Esophagus squamous epithelium (tissue), 5 donors: ENCODE measurements at regions not wholly inside any gene's neighbourhood (a gene's known extent, or its start where the extent isn't known, plus 50 kb on each side); places are given as distances from the start of the nearest gene placed in this dataset.
"Not testable (repeated sequence)": the region's sequence is repeated elsewhere in the genome, so short reads cannot be mapped to it uniquely, and the experiment has no call there.

Experiments
- DNase-seq: peaks from one replicate; lab custom pipeline; 2025; lab: John Stamatoyannopoulos, UW
- H3K27ac ChIP-seq, 4 donors: fragments of 200-600 bp; sonication (generic); one replicate each; pipeline ENCODE4 v1.5.1; 2016 to 2019; ENCODE audit warnings: mild to moderate bottlenecking in 1 of 4
- H3K27me3 ChIP-seq, 4 donors: fragments of 200-600 bp; sonication (generic); 1 replicate in 3 of 4; 2 replicates in 1 of 4; pipeline versions ENCODE4 v1.5.1 to v1.6.0; 2017 to 2021; ENCODE audit warnings: antibody characterized with exemption in 1 of 4
- H3K36me3 ChIP-seq, 3 donors: fragments of 200-600 bp; sonication (generic); one replicate each; pipeline ENCODE4 v1.5.1; 2016 to 2019
- H3K4me1 ChIP-seq, 3 donors: fragments of 200-600 bp; sonication (generic); one replicate each; pipeline ENCODE4 v1.5.1; 2017 to 2019
- H3K4me3 ChIP-seq, 4 donors: fragments of 200-600 bp; sonication (generic); 1 replicate in 3 of 4; 2 replicates in 1 of 4; pipeline ENCODE4 v1.5.1; 2016 to 2019; ENCODE audit warnings: mild to moderate bottlenecking in 2 of 4, moderate library complexity in 1 of 4
- H3K9me3 ChIP-seq, 3 donors: fragments of 200-600 bp; sonication (generic); one replicate each; pipeline ENCODE4 v1.5.1; 2016 to 2019
- CTCF ChIP-seq, 6 experiments: fragments of 450-650 bp in 4 of 6; fragments of 200-600 bp in 2 of 6; sonication (generic) in 2 of 6; IDR thresholded peaks; one replicate each; pipeline ENCODE4 v1.5.1; 2016 to 2019; ENCODE audit warnings: antibody characterized with exemption in 6 of 6, mild to moderate bottlenecking in 4 of 6, moderate library complexity in 4 of 6
- POLR2A ChIP-seq, 4 donors: fragments of 450-650 bp; IDR thresholded peaks; one replicate each; pipeline ENCODE4 v1.6.1; 2017; ENCODE audit warnings: antibody characterized with exemption in 4 of 4, mild to moderate bottlenecking in 4 of 4, moderate library complexity in 3 of 4
- WGBS, 2 donors: methylation state at CpG; one replicate each; pipeline ENCODE4 v1.1.5; 2018; 5-methylcytosine and 5-hydroxymethylcytosine counted together
- intact Hi-C: fragments of 100-400 bp; cut with DNase I; formaldehyde crosslinking; loops from one replicate; pipeline ENCODE4 v1.15.0; 2022
- donor health status: DM: yes; HTN: yes; CAD: no.

GRCh38 chr7:65219623-65220022, 154.0 kb upstream of the ZNF92 start:
- no peak overlapping the region for H3K27ac ChIP-seq
- no peaks in the 10 kb centered on the region for H3K27me3 ChIP-seq
- H3K9me3 ChIP-seq = no peaks in the 10 kb centered on the region
- no peak overlapping the region for H3K4me3 ChIP-seq
- intact Hi-C loops = no loop called here
- TF ChIP-seq CTCF (IDR thresholded peaks at IDR 0.05) = no peak
- TF ChIP-seq POLR2A (IDR thresholded peaks at IDR 0.05) = no peak
- DNase-seq = no peak
- no peaks in the 10 kb centered on the region for H3K36me3 ChIP-seq
- H3K4me1 ChIP-seq = no peaks in the 10 kb centered on the region

- TF ChIP-seq CTCF (IDR thresholded peaks at IDR 0.05) (peak; percentile 44 to 83 (median 62)), POLR2A (IDR thresholded peaks at IDR 0.05) (no peak)
- no peaks in the 10 kb centered on the region for H3K4me1 ChIP-seq
- no peak for DNase-seq
- H3K9me3 ChIP-seq = no peaks in the 10 kb centered on the region
- H3K27ac ChIP-seq = no peak overlapping the region
- no peak overlapping the region for H3K4me3 ChIP-seq
- H3K27me3 ChIP-seq = no peaks in the 10 kb centered on the region
- intact Hi-C loops = no loop called here
- WGBS, 2 donors = 5 to 16% methylated on average over 8 of the region's 8 CpGs
- no peaks in the 10 kb centered on the region for H3K36me3 ChIP-seq
Observed at GRCh38 chr7:65216469-65216868, 157.2 kb upstream of the ZNF92 start.

GRCh38 chr7:65213260-65213659, 160.4 kb upstream of the ZNF92 start:
- H3K4me1 ChIP-seq, H3K27me3 ChIP-seq, intact Hi-C loops, DNase-seq, H3K36me3 ChIP-seq, H3K4me3 ChIP-seq, H3K9me3 ChIP-seq, H3K27ac ChIP-seq: not testable (repeated sequence)
- WGBS, 2 donors = 21% methylated on average over 1 of the region's 1 CpG; no CpG with 5 or more reads in 1 of the 2 donors

- H3K9me3 ChIP-seq, DNase-seq, H3K4me3 ChIP-seq, intact Hi-C loops, H3K27me3 ChIP-seq, H3K27ac ChIP-seq, H3K4me1 ChIP-seq, H3K36me3 ChIP-seq: not testable (repeated sequence)
- WGBS, 2 donors = no CpG with 5 or more reads among the region's 1 CpG
Observed at GRCh38 chr7:65199221-65199620, 174.4 kb upstream of the ZNF92 start.

GRCh38 chr7:65193334-65194058, 180.2 kb upstream of the ZNF92 start:
- H3K4me3 ChIP-seq, DNase-seq, H3K27me3 ChIP-seq, H3K4me1 ChIP-seq, H3K27ac ChIP-seq, H3K9me3 ChIP-seq, intact Hi-C loops, H3K36me3 ChIP-seq: not testable (repeated sequence)
- 41 to 45% methylated on average over 1 to 2 of the region's 8 CpGs for WGBS, 2 donors

DNA sequence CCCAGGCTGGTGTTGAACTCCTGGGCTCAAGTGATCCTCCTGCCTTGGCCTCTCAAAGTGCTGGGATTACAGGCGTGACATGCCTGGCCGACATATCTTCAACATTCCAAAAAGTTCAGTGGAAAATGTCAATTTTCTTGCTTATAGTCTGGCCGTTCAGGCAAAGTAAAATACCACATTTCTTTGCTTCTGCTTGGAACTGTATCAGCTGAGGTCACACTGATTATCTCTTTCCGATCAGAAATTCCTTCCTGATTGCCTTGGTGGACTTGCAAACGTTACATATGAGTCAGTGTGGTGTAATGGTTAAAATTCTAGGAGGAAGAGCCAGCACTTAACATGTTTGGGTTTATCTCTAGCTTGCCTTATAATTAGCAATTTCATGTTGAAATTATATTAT, 170.6 kb upstream of the ERV3-1 start:
- H3K27ac ChIP-seq, intact Hi-C loops, H3K9me3 ChIP-seq, H3K4me1 ChIP-seq, H3K27me3 ChIP-seq, H3K4me3 ChIP-seq, DNase-seq, H3K36me3 ChIP-seq: not testable (repeated sequence)
- 0 to 69% methylated on average over 1 to 5 of the region's 5 CpGs for WGBS, 2 donors

- DNase-seq, H3K36me3 ChIP-seq, H3K27me3 ChIP-seq, H3K9me3 ChIP-seq, H3K4me1 ChIP-seq, H3K27ac ChIP-seq, H3K4me3 ChIP-seq, intact Hi-C loops: not testable (repeated sequence)
- no CpG with 5 or more reads among the region's 3 CpGs for WGBS, 2 donors
Observed at GRCh38 chr7:65150105-65150504, 143.6 kb upstream of the ERV3-1 start.

DNA sequence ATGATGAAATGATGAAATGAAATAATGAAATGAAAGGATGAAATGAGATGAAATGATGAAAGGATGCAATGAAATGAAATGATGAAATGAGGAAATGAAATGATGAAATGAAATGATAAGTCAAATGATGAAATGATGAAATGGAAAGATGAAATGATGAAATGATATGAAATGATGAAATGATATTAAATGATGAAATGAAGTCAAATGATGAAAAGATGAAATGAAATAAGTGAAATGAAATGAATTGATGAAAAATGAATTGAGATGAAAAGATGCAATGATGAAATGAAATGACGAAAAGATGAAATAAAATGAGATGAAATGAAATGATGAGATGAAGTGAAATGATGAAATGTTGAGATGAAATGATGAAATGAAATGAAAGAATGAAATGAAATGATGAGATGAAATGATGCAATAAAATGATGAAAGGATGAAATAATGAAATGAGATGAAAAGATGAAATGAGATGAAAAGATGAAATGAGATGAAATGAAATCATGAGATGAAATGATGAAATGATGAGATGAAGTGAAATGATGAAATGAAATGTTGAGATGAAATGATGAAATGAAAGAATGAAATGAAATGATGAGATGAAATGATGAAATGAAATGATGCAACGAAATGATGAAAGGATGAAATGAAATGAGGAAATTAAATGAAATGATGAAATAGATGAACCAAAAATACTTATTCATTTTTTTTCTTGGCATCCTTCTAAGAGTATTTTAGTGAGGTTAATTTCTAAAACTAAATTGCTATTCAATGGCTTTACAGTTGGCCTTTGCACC, 139.8 kb upstream of the ERV3-1 start:
- H3K4me3 ChIP-seq, H3K27ac ChIP-seq, intact Hi-C loops, DNase-seq, H3K36me3 ChIP-seq, H3K9me3 ChIP-seq, H3K27me3 ChIP-seq, H3K4me1 ChIP-seq: not testable (repeated sequence)
- WGBS, 2 donors = 82 to 90% methylated on average over 2 of the region's 2 CpGs

- H3K27ac ChIP-seq, H3K4me1 ChIP-seq, H3K36me3 ChIP-seq, intact Hi-C loops, DNase-seq, H3K27me3 ChIP-seq, H3K4me3 ChIP-seq, H3K9me3 ChIP-seq: not testable (repeated sequence)
Observed at GRCh38 chr7:65145710-65146109, 139.2 kb upstream of the ERV3-1 start.

DNA sequence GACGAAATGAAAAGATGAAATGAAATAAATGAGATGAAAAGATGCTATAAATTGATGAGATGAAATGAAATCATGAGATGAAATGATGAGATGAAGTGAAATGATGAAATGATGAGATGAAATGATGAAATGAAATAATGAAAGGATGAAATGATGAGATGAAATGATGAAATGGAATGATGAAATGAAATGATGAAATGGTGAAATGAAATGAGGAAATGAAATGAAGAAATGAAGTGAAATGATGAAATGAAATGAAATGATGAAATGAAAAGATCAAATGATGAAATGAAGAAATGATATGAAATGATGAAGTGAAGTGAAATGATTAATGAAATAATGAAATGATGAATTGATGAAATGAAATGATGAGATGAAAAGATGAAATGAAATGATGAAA, 138.5 kb upstream of the ERV3-1 start:
- H3K4me1 ChIP-seq, H3K27ac ChIP-seq, H3K36me3 ChIP-seq, DNase-seq, H3K27me3 ChIP-seq, intact Hi-C loops, H3K4me3 ChIP-seq, H3K9me3 ChIP-seq: not testable (repeated sequence)
- WGBS, 2 donors = 78% methylated on average over 1 of the region's 1 CpG; no CpG with 5 or more reads in 1 of the 2 donors

- not testable (repeated sequence) for H3K36me3 ChIP-seq
- WGBS, 2 donors = 78 to 82% methylated on average over 2 of the region's 2 CpGs
Observed at GRCh38 chr7:65144557-65144956, 138.1 kb upstream of the ERV3-1 start.

More at GRCh38 chr7:65144557-65144956, 138.1 kb upstream of the ERV3-1 start:
- H3K27ac ChIP-seq, H3K27me3 ChIP-seq, DNase-seq, H3K4me1 ChIP-seq, H3K4me3 ChIP-seq, H3K9me3 ChIP-seq, intact Hi-C loops: not testable (repeated sequence)
